ENCODE measurements at regions not wholly inside any gene's neighbourhood (a gene's known extent, or its start where the extent isn't known, plus 50 kb on each side); places are given as distances from the start of the nearest gene placed in this dataset.

- DNase-seq (ENCODE audit: low spot score) = no peak
- no peak overlapping the region for H3K18ac ChIP-seq (ENCODE audit: low read length)
- peaks cover 5 to 14% of the 10 kb centered on the region in 2 donors for H3K4me1 ChIP-seq (ENCODE audit: control insufficient read depth in 2 of 2, insufficient read depth in 1 of 2, low read depth in 1 of 2, low read length in 2 of 2)
- H3K14ac ChIP-seq (ENCODE audit: low read length) = no peak overlapping the region
- no peak overlapping the region for H3K23ac ChIP-seq (ENCODE audit: low read depth, low read length, poor library complexity)
- H2BK12ac ChIP-seq (ENCODE audit: low read length) = no peak overlapping the region
- H4K8ac ChIP-seq (ENCODE audit: low read depth, low read length) = no peak overlapping the region
- no peak overlapping the region for H3K4ac ChIP-seq (ENCODE audit: low read length)
- no peak overlapping the region for H3K4me3 ChIP-seq (ENCODE audit: low read length in 2 of 2)
- H2BK5ac ChIP-seq (ENCODE audit: low read length) = no peak overlapping the region
- H3K79me1 ChIP-seq (ENCODE audit: low read depth, low read length) = no peaks in the 10 kb centered on the region
- H4K91ac ChIP-seq (ENCODE audit: low read depth, low read length, poor library complexity) = no peak overlapping the region
- no peaks in the 10 kb centered on the region for H3K36me3 ChIP-seq (replicated peaks in 1 of 2; ENCODE audit: control insufficient read depth in 2 of 2, insufficient read depth in 2 of 2, low read length in 2 of 2)
- H3K27me3 ChIP-seq (ENCODE audit: control insufficient read depth in 3 of 3, insufficient read depth in 3 of 3, low read depth in 1 of 3, low read length in 3 of 3) = peaks cover 0 to 18% (median 0%) of the 10 kb centered on the region in 3 experiments
- no peak overlapping the region for H3K9ac ChIP-seq (ENCODE audit: low read depth, low read length, poor library complexity)
- H3K9me3 ChIP-seq (replicated peaks in 1 of 2; ENCODE audit: control insufficient read depth in 2 of 2, insufficient read depth in 1 of 2, low read depth in 1 of 2, low read length in 2 of 2) = no peaks in the 10 kb centered on the region
- no peak overlapping the region for H3K27ac ChIP-seq (replicated peaks; ENCODE audit: low read length)
- H2BK15ac ChIP-seq (ENCODE audit: low read length) = no peak overlapping the region
- H2AK5ac ChIP-seq (ENCODE audit: low read depth, low read length) = no peak overlapping the region
- no CpG with 5 or more reads among the region's 2 CpGs for WGBS, 2 donors (ENCODE audit: extremely low coverage in 2 of 2, insufficient read length in 2 of 2, insufficient replicate concordance in 1 of 2)
- H3K4me2 ChIP-seq (ENCODE audit: insufficient read depth, low read length, poor library complexity, severe bottlenecking) = no peak overlapping the region
- no peak overlapping the region for H2BK120ac ChIP-seq (ENCODE audit: low read depth, low read length)
- H2AFZ ChIP-seq (ENCODE audit: low read length) = no peak overlapping the region
Measured at GRCh38 chr11:116530705-116531104, 242.1 kb downstream of the BUD13 start.

GRCh38 chr11:116529271-116529670 lies 243.5 kb downstream of the BUD13 start:
- Histone ChIP-seq H3K14ac (ENCODE audit: low read length) (no peak overlapping the region), H3K79me1 (ENCODE audit: low read depth, low read length) (no peaks in the 10 kb centered on the region), H3K4me2 (ENCODE audit: insufficient read depth, low read length, poor library complexity, severe bottlenecking) (no peak overlapping the region), H4K8ac (ENCODE audit: low read depth, low read length) (no peak overlapping the region), H3K4me3 (ENCODE audit: low read length in 2 of 2) (no peak overlapping the region), H2BK12ac (ENCODE audit: low read length) (no peak overlapping the region), H3K27ac (replicated peaks; ENCODE audit: low read length) (no peak overlapping the region), H3K23ac (ENCODE audit: low read depth, low read length, poor library complexity) (no peak overlapping the region), H3K18ac (ENCODE audit: low read length) (no peak overlapping the region), H3K9ac (ENCODE audit: low read depth, low read length, poor library complexity) (no peak overlapping the region), H3K4ac (ENCODE audit: low read length) (no peak overlapping the region), H2AFZ (ENCODE audit: low read length) (no peak overlapping the region), H3K36me3 (replicated peaks in 1 of 2; ENCODE audit: control insufficient read depth in 2 of 2, insufficient read depth in 2 of 2, low read length in 2 of 2) (no peaks in the 10 kb centered on the region), H2BK5ac (ENCODE audit: low read length) (no peak overlapping the region), H4K91ac (ENCODE audit: low read depth, low read length, poor library complexity) (no peak overlapping the region), H3K4me1 (ENCODE audit: control insufficient read depth in 2 of 2, insufficient read depth in 1 of 2, low read depth in 1 of 2, low read length in 2 of 2) (peaks cover 5 to 7% of the 10 kb centered on the region in 2 donors), H2BK15ac (ENCODE audit: low read length) (no peak overlapping the region), H2AK5ac (ENCODE audit: low read depth, low read length) (no peak overlapping the region), H2BK120ac (ENCODE audit: low read depth, low read length) (no peak overlapping the region), H3K9me3 (replicated peaks in 1 of 2; ENCODE audit: control insufficient read depth in 2 of 2, insufficient read depth in 1 of 2, low read depth in 1 of 2, low read length in 2 of 2) (no peaks in the 10 kb centered on the region), H3K27me3 (ENCODE audit: control insufficient read depth in 3 of 3, insufficient read depth in 3 of 3, low read depth in 1 of 3, low read length in 3 of 3) (peaks cover 0 to 10% (median 0%) of the 10 kb centered on the region in 3 experiments)
- WGBS, 2 donors (ENCODE audit: extremely low coverage in 2 of 2, insufficient read length in 2 of 2, insufficient replicate concordance in 1 of 2) = no CpG with 5 or more reads among the region's 4 CpGs
- DNase-seq (ENCODE audit: low spot score) = no peak

- Histone ChIP-seq H2AK5ac (ENCODE audit: low read depth, low read length) (peak overlapping the region; percentile 74), H3K4me1 (ENCODE audit: control insufficient read depth in 2 of 2, insufficient read depth in 1 of 2, low read depth in 1 of 2, low read length in 2 of 2) (no peaks in the 10 kb centered on the region), H4K8ac (ENCODE audit: low read depth, low read length) (peak overlapping the region; percentile 9), H3K23ac (ENCODE audit: low read depth, low read length, poor library complexity) (peak overlapping the region; percentile 77), H3K9ac (ENCODE audit: low read depth, low read length, poor library complexity) (peak overlapping the region; percentile 17), H2BK15ac (ENCODE audit: low read length) (peak overlapping the region; percentile 86), H3K4me3 (ENCODE audit: low read length in 2 of 2) (no peak overlapping the region), H3K4me2 (ENCODE audit: insufficient read depth, low read length, poor library complexity, severe bottlenecking) (no peak overlapping the region), H3K18ac (ENCODE audit: low read length) (peak overlapping the region; percentile 67), H3K4ac (ENCODE audit: low read length) (peak overlapping the region; percentile 14), H3K27ac (replicated peaks; ENCODE audit: low read length) (no peak overlapping the region), H3K9me3 (replicated peaks in 1 of 2; ENCODE audit: control insufficient read depth in 2 of 2, insufficient read depth in 1 of 2, low read depth in 1 of 2, low read length in 2 of 2) (no peaks in the 10 kb centered on the region), H4K91ac (ENCODE audit: low read depth, low read length, poor library complexity) (no peak overlapping the region), H3K27me3 (ENCODE audit: control insufficient read depth in 3 of 3, insufficient read depth in 3 of 3, low read depth in 1 of 3, low read length in 3 of 3) (no peaks in the 10 kb centered on the region), H3K14ac (ENCODE audit: low read length) (peak overlapping the region; percentile 49), H3K36me3 (replicated peaks in 1 of 2; ENCODE audit: control insufficient read depth in 2 of 2, insufficient read depth in 2 of 2, low read length in 2 of 2) (no peaks in the 10 kb centered on the region), H3K79me1 (ENCODE audit: low read depth, low read length) (no peaks in the 10 kb centered on the region), H2BK12ac (ENCODE audit: low read length) (peak overlapping the region; percentile 50), H2AFZ (ENCODE audit: low read length) (no peak overlapping the region), H2BK5ac (ENCODE audit: low read length) (no peak overlapping the region), H2BK120ac (ENCODE audit: low read depth, low read length) (no peak overlapping the region)
- WGBS, 2 donors (ENCODE audit: extremely low coverage in 2 of 2, insufficient read length in 2 of 2, insufficient replicate concordance in 1 of 2) = no CpG with 5 or more reads among the region's 10 CpGs
- no peak for DNase-seq (ENCODE audit: low spot score)
Measured at GRCh38 chr11:116527180-116527991, 245.4 kb downstream of the BUD13 start.

- Histone ChIP-seq H3K4ac (ENCODE audit: low read length) (no peak overlapping the region), H2BK120ac (ENCODE audit: low read depth, low read length) (no peak overlapping the region), H2BK5ac (ENCODE audit: low read length) (no peak overlapping the region), H2AK5ac (ENCODE audit: low read depth, low read length) (no peak overlapping the region), H2BK12ac (ENCODE audit: low read length) (no peak overlapping the region), H3K9ac (ENCODE audit: low read depth, low read length, poor library complexity) (no peak overlapping the region), H2BK15ac (ENCODE audit: low read length) (no peak overlapping the region), H4K8ac (ENCODE audit: low read depth, low read length) (no peak overlapping the region), H3K4me1 (ENCODE audit: control insufficient read depth in 2 of 2, insufficient read depth in 1 of 2, low read depth in 1 of 2, low read length in 2 of 2) (no peaks in the 10 kb centered on the region), H4K91ac (ENCODE audit: low read depth, low read length, poor library complexity) (no peak overlapping the region), H3K9me3 (replicated peaks in 1 of 2; ENCODE audit: control insufficient read depth in 2 of 2, insufficient read depth in 1 of 2, low read depth in 1 of 2, low read length in 2 of 2) (no peaks in the 10 kb centered on the region), H3K27ac (replicated peaks; ENCODE audit: low read length) (no peak overlapping the region), H2AFZ (ENCODE audit: low read length) (no peak overlapping the region), H3K4me3 (ENCODE audit: low read length in 2 of 2) (no peak overlapping the region), H3K36me3 (replicated peaks in 1 of 2; ENCODE audit: control insufficient read depth in 2 of 2, insufficient read depth in 2 of 2, low read length in 2 of 2) (no peaks in the 10 kb centered on the region), H3K27me3 (ENCODE audit: control insufficient read depth in 3 of 3, insufficient read depth in 3 of 3, low read depth in 1 of 3, low read length in 3 of 3) (no peaks in the 10 kb centered on the region), H3K18ac (ENCODE audit: low read length) (peak overlapping the region; percentile 49), H3K79me1 (ENCODE audit: low read depth, low read length) (no peaks in the 10 kb centered on the region), H3K23ac (ENCODE audit: low read depth, low read length, poor library complexity) (no peak overlapping the region), H3K4me2 (ENCODE audit: insufficient read depth, low read length, poor library complexity, severe bottlenecking) (no peak overlapping the region), H3K14ac (ENCODE audit: low read length) (no peak overlapping the region)
- WGBS, 2 donors (ENCODE audit: extremely low coverage in 2 of 2, insufficient read length in 2 of 2, insufficient replicate concordance in 1 of 2) = no CpG with 5 or more reads among the region's 4 CpGs
- DNase-seq (ENCODE audit: low spot score) = no peak
Measured at GRCh38 chr11:116525961-116526495, 246.8 kb downstream of the BUD13 start.

Data from neuronal stem cell (in vitro differentiated cells).